A673 (cell line): ENCODE measurements at regions not wholly inside any gene's neighbourhood (a gene's known extent, or its start where the extent isn't known, plus 50 kb on each side); places are given as distances from the start of the nearest gene placed in this dataset.
"Not testable (repeated sequence)": the region's sequence is repeated elsewhere in the genome, so short reads cannot be mapped to it uniquely, and the experiment has no call there.

ENCODE experiments used
- CTCF ChIP-seq: fragments of 300-800, 200-600 bp; sonication (generic); conservative IDR thresholded peaks from 2 replicates; pipeline ENCODE4 v1.5.1; 2017; ENCODE audit warnings: low read depth, mild to moderate bottlenecking, antibody characterized with exemption, low read length, moderate library complexity, mixed read lengths
- EZH2 ChIP-seq: fragments of 200-600 bp; sonication (generic); IDR thresholded peaks from 2 replicates; pipeline ENCODE4 v1.6.1; 2017; ENCODE audit warnings: borderline replicate concordance, low read depth, mild to moderate bottlenecking, mixed read lengths, antibody characterized with exemption, low read length; ENCODE audit not compliant: poor library complexity, severe bottlenecking

- not testable (repeated sequence) for TF ChIP-seq CTCF, EZH2
Observed at GRCh38 chr13:52582962-52583361, 59.3 kb upstream of the HNRNPA1L2 start.
